Testis (tissue), 2 donors: ENCODE measurements at regions not wholly inside any gene's neighbourhood (a gene's known extent, or its start where the extent isn't known, plus 50 kb on each side); places are given as distances from the start of the nearest gene placed in this dataset.

ENCODE experiments used
- POLR2A ChIP-seq: fragments of 450-650 bp; IDR thresholded peaks from one replicate; pipeline ENCODE4 v1.6.1; 2017; ENCODE audit warnings: antibody characterized with exemption, mild to moderate bottlenecking, moderate library complexity
- TF ChIP-seq, protein P1 (sequence below), 3 experiments: fragments of 450-650 bp in 2 of 3; fragments of 200-600 bp in 1 of 3; sonication (generic) in 1 of 3; IDR thresholded peaks; one replicate each; pipeline ENCODE4 v1.5.1; 2016 to 2019; ENCODE audit warnings: antibody characterized with exemption in 3 of 3, mild to moderate bottlenecking in 2 of 3, moderate library complexity in 1 of 3

DNA sequence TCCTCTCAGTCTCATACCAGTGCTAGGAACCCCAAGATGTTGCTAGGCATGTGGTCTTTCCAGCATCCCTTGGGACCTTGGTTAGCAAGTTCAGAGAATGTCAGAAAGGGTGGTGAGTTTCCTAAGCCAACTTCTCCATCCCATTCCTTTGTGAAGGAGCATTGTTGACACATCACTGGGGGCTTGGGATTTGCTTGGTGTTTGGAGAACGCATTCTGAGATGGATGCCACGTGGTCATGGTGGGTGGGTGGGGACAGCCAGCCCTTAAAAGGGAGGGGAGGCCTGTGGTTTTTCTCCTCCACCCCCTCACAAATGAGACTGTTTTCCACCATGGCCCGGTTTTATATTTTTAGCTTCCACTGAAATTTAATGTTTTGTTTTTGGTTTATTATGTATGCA, 83.3 kb upstream of the ZNF536 start:
- TF ChIP-seq, protein P1, sequence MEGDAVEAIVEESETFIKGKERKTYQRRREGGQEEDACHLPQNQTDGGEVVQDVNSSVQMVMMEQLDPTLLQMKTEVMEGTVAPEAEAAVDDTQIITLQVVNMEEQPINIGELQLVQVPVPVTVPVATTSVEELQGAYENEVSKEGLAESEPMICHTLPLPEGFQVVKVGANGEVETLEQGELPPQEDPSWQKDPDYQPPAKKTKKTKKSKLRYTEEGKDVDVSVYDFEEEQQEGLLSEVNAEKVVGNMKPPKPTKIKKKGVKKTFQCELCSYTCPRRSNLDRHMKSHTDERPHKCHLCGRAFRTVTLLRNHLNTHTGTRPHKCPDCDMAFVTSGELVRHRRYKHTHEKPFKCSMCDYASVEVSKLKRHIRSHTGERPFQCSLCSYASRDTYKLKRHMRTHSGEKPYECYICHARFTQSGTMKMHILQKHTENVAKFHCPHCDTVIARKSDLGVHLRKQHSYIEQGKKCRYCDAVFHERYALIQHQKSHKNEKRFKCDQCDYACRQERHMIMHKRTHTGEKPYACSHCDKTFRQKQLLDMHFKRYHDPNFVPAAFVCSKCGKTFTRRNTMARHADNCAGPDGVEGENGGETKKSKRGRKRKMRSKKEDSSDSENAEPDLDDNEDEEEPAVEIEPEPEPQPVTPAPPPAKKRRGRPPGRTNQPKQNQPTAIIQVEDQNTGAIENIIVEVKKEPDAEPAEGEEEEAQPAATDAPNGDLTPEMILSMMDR (IDR thresholded peaks at IDR 0.05): no peak
- TF ChIP-seq POLR2A: no peak
